SJCRH30 (cell line): ENCODE measurements at regions not wholly inside any gene's neighbourhood (a gene's known extent, or its start where the extent isn't known, plus 50 kb on each side); places are given as distances from the start of the nearest gene placed in this dataset.

Experiments used
- DNase-seq, 2 experiments: peaks; one replicate each; pipeline ENCODE4 v3.0.0-alpha.2; 2015 to 2020
- H3K27ac ChIP-seq: fragments of 250-450 bp; sonication (Bioruptor Pico); 2 replicates; pipeline ENCODE4 v1.5.1; 2020; ENCODE audit warnings: mild to moderate bottlenecking, moderate library complexity
- H3K27me3 ChIP-seq: fragments of 250-450 bp; sonication (Bioruptor Pico); 2 replicates; pipeline ENCODE4 v1.5.1; 2020; ENCODE audit warnings: mild to moderate bottlenecking, moderate library complexity
- H3K36me3 ChIP-seq: fragments of 250-450 bp; sonication (Bioruptor Pico); 2 replicates; pipeline ENCODE4 v1.5.1; 2020; ENCODE audit warnings: mild to moderate bottlenecking, moderate library complexity
- H3K4me1 ChIP-seq: fragments of 250-450 bp; sonication (Bioruptor Pico); 2 replicates; pipeline ENCODE4 v1.5.1; 2020; ENCODE audit warnings: mild to moderate bottlenecking, moderate library complexity
- H3K4me3 ChIP-seq: fragments of 250-450 bp; sonication (Bioruptor Pico); 2 replicates; pipeline ENCODE4 v1.5.1; 2020; ENCODE audit warnings: mild to moderate bottlenecking, moderate library complexity
- H3K9me3 ChIP-seq: fragments of 250-450 bp; sonication (Bioruptor Pico); replicated peaks from 2 replicates; pipeline ENCODE4 v1.5.1; 2020; ENCODE audit warnings: mild to moderate bottlenecking, moderate library complexity

DNA sequence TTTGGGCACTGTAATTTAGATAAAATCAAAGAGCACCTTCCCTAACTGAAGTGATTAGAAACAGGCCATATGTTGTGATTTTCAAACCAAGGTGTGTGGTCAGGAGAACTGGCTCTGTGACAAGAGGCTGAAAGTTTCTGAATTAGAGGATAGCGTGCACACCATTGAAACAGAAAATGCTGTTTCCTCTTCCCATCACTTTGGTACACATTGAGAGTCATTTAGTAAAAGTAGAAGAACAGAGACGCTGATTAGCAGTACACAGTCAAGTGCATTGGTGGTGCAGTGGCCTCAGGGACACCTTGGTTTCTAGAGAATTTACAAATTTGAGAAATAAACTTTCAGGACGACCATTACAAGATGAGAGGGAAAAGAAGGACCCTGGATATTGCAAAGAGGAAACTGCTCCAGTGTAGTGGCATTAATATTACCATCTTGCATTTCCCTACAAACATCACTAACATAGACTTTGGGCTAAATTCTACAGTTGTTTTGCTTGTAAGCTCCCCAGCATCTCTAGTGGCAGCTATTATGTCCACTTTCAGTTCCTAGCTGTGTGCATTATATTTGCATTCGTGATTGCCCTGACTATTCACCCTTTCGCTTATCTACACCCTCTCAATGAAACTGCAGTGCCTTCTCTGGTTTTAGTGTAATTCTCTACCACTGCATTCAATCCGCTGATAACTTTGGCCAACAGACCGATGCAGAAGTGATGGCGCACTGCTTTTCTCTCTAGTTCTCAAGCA, 728.1 kb upstream of the GRM7 start:
- H3K36me3 ChIP-seq: no peaks in the 10 kb centered on the region
- H3K4me3 ChIP-seq: no peak overlapping the region
- no peaks in the 10 kb centered on the region for H3K4me1 ChIP-seq
- no peak overlapping the region for H3K27ac ChIP-seq
- no peak for DNase-seq
- H3K27me3 ChIP-seq: no peaks in the 10 kb centered on the region
- H3K9me3 ChIP-seq: no peaks in the 10 kb centered on the region

DNA sequence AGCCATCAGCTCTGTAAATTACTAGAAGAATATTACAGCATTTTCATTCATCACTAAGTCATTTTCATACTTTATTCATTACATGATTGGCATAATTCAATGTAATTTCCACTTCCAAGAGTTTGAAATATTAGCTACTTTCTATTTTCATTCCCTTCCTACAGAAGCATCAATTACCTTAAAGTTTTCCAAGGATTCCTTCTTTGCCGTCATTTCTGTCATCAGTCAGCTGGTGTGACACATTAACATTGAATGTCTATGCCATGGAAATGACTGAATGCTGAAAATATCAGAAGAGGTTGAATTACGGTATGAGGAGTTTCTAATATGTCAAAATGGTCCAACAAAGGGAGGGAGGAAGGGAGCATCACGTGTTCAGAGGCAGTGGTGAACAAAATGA, 718.2 kb upstream of the GRM7 start:
- Histone ChIP-seq H3K27ac (no peak overlapping the region), H3K9me3 (no peaks in the 10 kb centered on the region), H3K27me3 (no peaks in the 10 kb centered on the region), H3K36me3 (no peaks in the 10 kb centered on the region), H3K4me1 (no peaks in the 10 kb centered on the region), H3K4me3 (no peak overlapping the region)
- no peak for DNase-seq

GRCh38 chr3:6147883-6148282, 713.0 kb upstream of the GRM7 start:
- H3K4me3 ChIP-seq: no peak overlapping the region
- no peaks in the 10 kb centered on the region for H3K4me1 ChIP-seq
- no peak for DNase-seq
- no peaks in the 10 kb centered on the region for H3K9me3 ChIP-seq
- H3K27me3 ChIP-seq: no peaks in the 10 kb centered on the region
- H3K36me3 ChIP-seq: no peaks in the 10 kb centered on the region
- no peak overlapping the region for H3K27ac ChIP-seq

DNA sequence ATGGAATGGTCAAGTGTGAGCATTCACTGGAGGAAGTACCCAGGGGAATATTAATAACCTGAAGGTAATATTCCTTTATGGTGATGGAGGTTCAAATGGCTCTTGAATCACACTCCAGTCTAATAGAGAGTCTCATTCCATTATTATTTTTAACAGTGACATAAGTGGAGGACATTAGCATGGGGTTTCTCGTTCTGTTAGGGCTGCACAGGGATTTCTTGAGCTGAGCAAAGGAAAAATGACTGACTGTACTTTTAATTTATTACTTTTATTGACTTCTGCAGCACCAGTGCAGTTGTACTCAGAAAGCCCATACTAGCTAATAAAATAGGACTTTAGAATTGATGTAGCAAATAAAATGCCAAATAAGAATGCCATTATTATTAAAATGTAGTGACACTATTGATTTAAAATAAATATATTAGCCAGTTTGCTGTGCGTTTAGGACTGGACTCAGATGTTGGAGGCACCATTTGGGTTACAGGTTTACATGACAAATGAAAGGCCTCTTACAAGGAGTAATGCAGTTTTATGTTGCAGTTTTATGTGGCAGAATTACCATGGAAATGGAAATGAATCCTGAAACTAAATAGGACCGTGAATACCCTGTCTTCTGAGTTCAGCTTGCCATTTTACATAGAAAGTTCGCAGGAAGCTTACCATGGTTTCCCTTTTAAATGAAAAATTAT, 705.1 kb upstream of the GRM7 start:
- Histone ChIP-seq H3K9me3 (no peaks in the 10 kb centered on the region), H3K4me3 (no peak overlapping the region)

GRCh38 chr3:6165951-6166350, 695.0 kb upstream of the GRM7 start:
- DNase-seq: no peak
- H3K36me3 ChIP-seq: no peaks in the 10 kb centered on the region
- H3K27me3 ChIP-seq: 0 out of 2 replicates have a peak, but pooled peaks cover 2% of the 10 kb centered on the region
- H3K9me3 ChIP-seq: no peaks in the 10 kb centered on the region
- H3K4me1 ChIP-seq: no peaks in the 10 kb centered on the region
- H3K27ac ChIP-seq: no peak overlapping the region
- H3K4me3 ChIP-seq: no peak overlapping the region

More for the DNA sequence above, 705.1 kb upstream of the GRM7 start:
- Histone ChIP-seq H3K4me1 (no peaks in the 10 kb centered on the region), H3K27ac (no peak overlapping the region), H3K36me3 (no peaks in the 10 kb centered on the region), H3K27me3 (no peaks in the 10 kb centered on the region)
- no peak for DNase-seq

- DNase-seq: no peak
- H3K36me3 ChIP-seq: no peaks in the 10 kb centered on the region
- H3K27me3 ChIP-seq: 0 out of 2 replicates have a peak, but pooled peaks cover 2% of the 10 kb centered on the region
- no peak overlapping the region for H3K4me3 ChIP-seq
- no peak overlapping the region for H3K27ac ChIP-seq
- H3K9me3 ChIP-seq: no peaks in the 10 kb centered on the region
- H3K4me1 ChIP-seq: no peaks in the 10 kb centered on the region
Measured at GRCh38 chr3:6168256-6168655, 692.7 kb upstream of the GRM7 start.

GRCh38 chr3:6172871-6173642, 687.9 kb upstream of the GRM7 start:
- Histone ChIP-seq H3K27me3 (no peaks in the 10 kb centered on the region), H3K27ac (no peak overlapping the region), H3K9me3 (no peaks in the 10 kb centered on the region), H3K36me3 (no peaks in the 10 kb centered on the region), H3K4me3 (no peak overlapping the region), H3K4me1 (no peaks in the 10 kb centered on the region)
- no peak for DNase-seq

- no peak overlapping the region for H3K27ac ChIP-seq
- no peaks in the 10 kb centered on the region for H3K27me3 ChIP-seq
- no peaks in the 10 kb centered on the region for H3K9me3 ChIP-seq
- H3K4me3 ChIP-seq: no peak overlapping the region
- no peaks in the 10 kb centered on the region for H3K36me3 ChIP-seq
- no peaks in the 10 kb centered on the region for H3K4me1 ChIP-seq
- DNase-seq: no peak
Measured at GRCh38 chr3:6177417-6177816, 683.5 kb upstream of the GRM7 start.

- no peak for DNase-seq
- no peaks in the 10 kb centered on the region for H3K27me3 ChIP-seq
- H3K9me3 ChIP-seq: no peaks in the 10 kb centered on the region
- H3K4me1 ChIP-seq: no peaks in the 10 kb centered on the region
- no peaks in the 10 kb centered on the region for H3K36me3 ChIP-seq
- no peak overlapping the region for H3K4me3 ChIP-seq
- no peak overlapping the region for H3K27ac ChIP-seq
Measured at GRCh38 chr3:6179761-6180160, 681.2 kb upstream of the GRM7 start.

GRCh38 chr3:6180171-6180570, 680.7 kb upstream of the GRM7 start:
- no peak overlapping the region for H3K4me3 ChIP-seq
- no peak overlapping the region for H3K27ac ChIP-seq
- no peak for DNase-seq
- no peaks in the 10 kb centered on the region for H3K36me3 ChIP-seq
- H3K9me3 ChIP-seq: no peaks in the 10 kb centered on the region
- no peaks in the 10 kb centered on the region for H3K4me1 ChIP-seq
- no peaks in the 10 kb centered on the region for H3K27me3 ChIP-seq

- DNase-seq: no peak
- Histone ChIP-seq H3K9me3 (no peaks in the 10 kb centered on the region), H3K27ac (no peak overlapping the region), H3K36me3 (no peaks in the 10 kb centered on the region), H3K27me3 (no peaks in the 10 kb centered on the region), H3K4me1 (no peaks in the 10 kb centered on the region), H3K4me3 (no peak overlapping the region)
Measured at GRCh38 chr3:6182476-6182875, 678.4 kb upstream of the GRM7 start.

GRCh38 chr3:6182909-6183308, 678.0 kb upstream of the GRM7 start:
- no peak overlapping the region for H3K4me3 ChIP-seq
- no peaks in the 10 kb centered on the region for H3K9me3 ChIP-seq
- H3K4me1 ChIP-seq: no peaks in the 10 kb centered on the region
- no peak for DNase-seq
- H3K36me3 ChIP-seq: no peaks in the 10 kb centered on the region
- H3K27ac ChIP-seq: no peak overlapping the region
- H3K27me3 ChIP-seq: no peaks in the 10 kb centered on the region

GRCh38 chr3:6189384-6189783, 671.5 kb upstream of the GRM7 start:
- no peaks in the 10 kb centered on the region for H3K36me3 ChIP-seq
- H3K27ac ChIP-seq: no peak overlapping the region
- no peak for DNase-seq
- H3K27me3 ChIP-seq: no peaks in the 10 kb centered on the region
- no peaks in the 10 kb centered on the region for H3K9me3 ChIP-seq
- no peak overlapping the region for H3K4me3 ChIP-seq
- no peaks in the 10 kb centered on the region for H3K4me1 ChIP-seq

- Histone ChIP-seq H3K4me3 (no peak overlapping the region), H3K36me3 (no peaks in the 10 kb centered on the region), H3K27me3 (no peaks in the 10 kb centered on the region), H3K27ac (no peak overlapping the region), H3K9me3 (no peaks in the 10 kb centered on the region), H3K4me1 (no peaks in the 10 kb centered on the region)
- peak in 1 of 2 experiments; percentile 6 for DNase-seq
Measured at GRCh38 chr3:6204891-6205290, 656.0 kb upstream of the GRM7 start.
